Mesendoderm (in vitro differentiated cells): ENCODE measurements at regions not wholly inside any gene's neighbourhood (a gene's known extent, or its start where the extent isn't known, plus 50 kb on each side); places are given as distances from the start of the nearest gene placed in this dataset.

Experiments used
- DNase-seq: peaks from one replicate; pipeline ENCODE4 v3.0.0; 2013
- H2AK5ac ChIP-seq: 2 replicates; pipeline ENCODE4 v1.6.1; 2013; ENCODE audit warnings: low read length, inconsistent platforms
- H2BK120ac ChIP-seq: 2 replicates; pipeline ENCODE4 v1.6.1; 2013; ENCODE audit warnings: low read depth, mild to moderate bottlenecking, low read length, moderate library complexity, mixed read lengths
- H2BK15ac ChIP-seq: replicated peaks from 2 replicates; pipeline ENCODE4 v1.6.1; 2013; ENCODE audit warnings: low read depth, mild to moderate bottlenecking, moderate library complexity
- H2BK5ac ChIP-seq: 2 replicates; pipeline ENCODE4 v1.6.1; 2013; ENCODE audit warnings: low read length, inconsistent platforms
- H3K18ac ChIP-seq: 2 replicates; pipeline ENCODE4 v1.6.1; 2013; ENCODE audit warnings: mild to moderate bottlenecking, low read length, mixed read lengths
- H3K23ac ChIP-seq: one replicate; pipeline ENCODE4 v1.6.1; 2013; ENCODE audit warnings: low read length
- H3K27ac ChIP-seq: 2 replicates; pipeline ENCODE4 v1.5.1; 2013; ENCODE audit warnings: low read depth, mild to moderate bottlenecking, inconsistent platforms, low read length, moderate library complexity
- H3K27me3 ChIP-seq: 2 replicates; pipeline ENCODE4 v1.6.1; 2013; ENCODE audit warnings: low read length, control low read depth, mild to moderate bottlenecking, inconsistent platforms; ENCODE audit not compliant: insufficient read depth, poor library complexity
- H3K36me3 ChIP-seq: 2 replicates; pipeline ENCODE4 v1.6.1; 2013; ENCODE audit warnings: low read length, inconsistent platforms; ENCODE audit not compliant: control insufficient read depth, insufficient read depth
- H3K4ac ChIP-seq: one replicate; pipeline ENCODE4 v1.6.1; 2013; ENCODE audit warnings: low read depth, mild to moderate bottlenecking, low read length, moderate library complexity
- H3K4me1 ChIP-seq: 2 replicates; pipeline ENCODE4 v1.6.1; 2013; ENCODE audit warnings: low read depth, low read length, inconsistent platforms; ENCODE audit not compliant: control insufficient read depth
- H3K4me2 ChIP-seq: 2 replicates; pipeline ENCODE4 v1.6.1; 2013; ENCODE audit warnings: low read length
- H3K4me3 ChIP-seq: 2 replicates; pipeline ENCODE4 v1.5.1; 2013; ENCODE audit warnings: mild to moderate bottlenecking, low read length
- H3K56ac ChIP-seq: one replicate; pipeline ENCODE4 v1.6.1; 2013; ENCODE audit warnings: low read length
- H3K79me1 ChIP-seq: 2 replicates; pipeline ENCODE4 v1.6.1; 2013; ENCODE audit warnings: low read length, inconsistent platforms
- H3K79me2 ChIP-seq: 2 replicates; pipeline ENCODE4 v1.6.1; 2013; ENCODE audit warnings: mild to moderate bottlenecking, low read length; ENCODE audit not compliant: control insufficient read depth, insufficient read depth
- H3K9ac ChIP-seq: 2 replicates; pipeline ENCODE4 v1.6.1; 2013; ENCODE audit warnings: low read length, inconsistent platforms
- H4K5ac ChIP-seq: one replicate; pipeline ENCODE4 v1.6.1; 2013; ENCODE audit warnings: low read length
- H4K8ac ChIP-seq: one replicate; pipeline ENCODE4 v1.6.1; 2013; ENCODE audit warnings: low read depth, mild to moderate bottlenecking, control low read depth, low read length, moderate library complexity
- WGBS: extraction: QIAGEN DNeasy Blood & Tissue Kit; methylation state at CpG from one replicate; pipeline ENCODE4 v1.1.7; 2013; ENCODE audit warnings: low lambda C conversion rate, missing lambda C conversion rate; ENCODE audit not compliant: insufficient coverage; ENCODE audit errors: extremely low coverage; 5-methylcytosine and 5-hydroxymethylcytosine counted together

DNA sequence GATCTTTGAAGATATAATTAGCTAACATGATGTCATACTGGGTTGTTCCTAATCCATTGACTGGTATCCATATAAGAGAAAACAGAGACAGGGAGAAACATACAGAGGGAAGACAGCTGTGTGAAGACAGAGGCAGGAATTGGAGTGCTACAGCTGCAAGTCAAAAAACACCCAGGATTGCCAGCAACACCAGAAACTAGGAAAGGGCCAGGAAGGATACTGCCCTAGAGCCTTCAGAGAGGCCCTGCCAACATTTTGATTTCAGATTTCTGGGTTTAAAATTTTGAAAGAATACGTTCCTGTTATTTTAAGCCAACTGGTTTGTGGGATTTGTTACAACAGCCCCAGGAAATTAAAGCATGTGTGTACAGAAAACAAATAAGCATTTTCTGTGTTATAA, 473.7 kb upstream of the FLRT2 start:
- no peaks in the 10 kb centered on the region for H3K79me1 ChIP-seq

DNA sequence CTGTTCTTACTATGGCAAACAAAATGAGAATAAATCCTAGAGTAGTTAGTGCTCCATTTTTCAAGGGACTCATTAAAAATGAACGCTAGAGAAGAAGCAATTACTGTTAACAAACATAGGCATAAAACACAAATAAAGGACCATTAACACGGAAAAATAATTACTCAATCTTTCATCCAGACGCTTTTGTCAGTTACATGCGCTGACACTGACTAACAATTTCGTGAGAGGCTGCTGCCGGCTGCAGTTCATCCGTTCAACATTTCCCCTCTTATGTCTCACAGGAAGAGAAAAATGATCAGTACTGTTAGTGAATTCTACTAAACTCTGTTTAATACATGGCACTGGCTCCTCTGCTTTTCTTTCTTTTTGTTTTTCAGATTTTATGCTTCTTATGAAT, 472.7 kb upstream of the FLRT2 start:
- Histone ChIP-seq H2AK5ac (no peak overlapping the region), H3K4ac (no peak overlapping the region), H2BK15ac (no peak overlapping the region), H3K4me3 (no peak overlapping the region), H3K56ac (no peak overlapping the region), H3K79me2 (no peaks in the 10 kb centered on the region), H4K5ac (no peak overlapping the region), H3K36me3 (no peaks in the 10 kb centered on the region), H3K4me2 (no peak overlapping the region), H3K27me3 (no peaks in the 10 kb centered on the region), H3K27ac (no peak overlapping the region), H2BK120ac (no peak overlapping the region), H3K23ac (no peak overlapping the region), H3K9ac (no peak overlapping the region), H3K4me1 (no peaks in the 10 kb centered on the region), H4K8ac (no peak overlapping the region), H2BK5ac (no peak overlapping the region), H3K18ac (no peak overlapping the region), H3K79me1 (no peaks in the 10 kb centered on the region)
- WGBS, result no CpG with 5 or more reads among the region's 7 CpGs
- DNase-seq, result no peak

More for the DNA sequence above, 473.7 kb upstream of the FLRT2 start:
- no peak overlapping the region for H3K9ac ChIP-seq
- H3K36me3 ChIP-seq, result no peaks in the 10 kb centered on the region
- H2BK15ac ChIP-seq, result no peak overlapping the region
- no peak overlapping the region for H2AK5ac ChIP-seq
- no peaks in the 10 kb centered on the region for H3K27me3 ChIP-seq
- H3K4ac ChIP-seq, result no peak overlapping the region
- H3K56ac ChIP-seq, result no peak overlapping the region
- no peak overlapping the region for H3K27ac ChIP-seq
- no peak overlapping the region for H2BK5ac ChIP-seq
- H3K18ac ChIP-seq, result no peak overlapping the region
- H4K8ac ChIP-seq, result no peak overlapping the region
- no peak overlapping the region for H3K4me2 ChIP-seq
- H3K4me3 ChIP-seq, result no peak overlapping the region
- H3K4me1 ChIP-seq, result no peaks in the 10 kb centered on the region
- no peaks in the 10 kb centered on the region for H3K79me2 ChIP-seq
- H4K5ac ChIP-seq, result no peak overlapping the region
- no peak overlapping the region for H3K23ac ChIP-seq
- DNase-seq, result no peak
- no CpG with 5 or more reads among the region's 1 CpG for WGBS
- no peak overlapping the region for H2BK120ac ChIP-seq

DNA sequence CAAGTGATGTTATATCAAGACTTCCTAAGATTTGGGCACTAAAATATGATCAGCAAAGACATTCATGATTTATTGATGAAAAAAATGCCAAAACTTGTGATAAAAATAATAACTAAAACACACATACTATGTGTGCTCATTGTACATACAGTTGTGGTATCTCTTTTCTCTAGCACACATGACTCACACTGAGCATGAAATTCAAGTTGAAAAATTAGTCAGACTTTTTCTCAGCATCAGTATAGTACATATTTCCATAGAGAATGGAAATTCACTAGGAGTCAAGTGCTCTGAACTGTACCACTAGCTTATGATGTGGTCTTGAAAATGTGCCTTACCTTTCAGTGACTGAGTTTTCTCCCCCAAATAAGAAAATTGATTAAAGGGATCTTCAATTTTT, 471.8 kb upstream of the FLRT2 start:
- Histone ChIP-seq H2BK120ac (no peak overlapping the region), H4K5ac (no peak overlapping the region), H2BK15ac (no peak overlapping the region), H3K23ac (no peak overlapping the region), H3K4me2 (no peak overlapping the region), H2AK5ac (no peak overlapping the region), H3K27me3 (no peaks in the 10 kb centered on the region), H3K36me3 (no peaks in the 10 kb centered on the region), H3K4ac (no peak overlapping the region), H2BK5ac (no peak overlapping the region), H3K79me1 (no peaks in the 10 kb centered on the region), H4K8ac (no peak overlapping the region), H3K56ac (no peak overlapping the region), H3K4me1 (no peaks in the 10 kb centered on the region), H3K27ac (no peak overlapping the region), H3K4me3 (no peak overlapping the region), H3K18ac (no peak overlapping the region), H3K79me2 (no peaks in the 10 kb centered on the region), H3K9ac (no peak overlapping the region)
- DNase-seq, result no peak

DNA sequence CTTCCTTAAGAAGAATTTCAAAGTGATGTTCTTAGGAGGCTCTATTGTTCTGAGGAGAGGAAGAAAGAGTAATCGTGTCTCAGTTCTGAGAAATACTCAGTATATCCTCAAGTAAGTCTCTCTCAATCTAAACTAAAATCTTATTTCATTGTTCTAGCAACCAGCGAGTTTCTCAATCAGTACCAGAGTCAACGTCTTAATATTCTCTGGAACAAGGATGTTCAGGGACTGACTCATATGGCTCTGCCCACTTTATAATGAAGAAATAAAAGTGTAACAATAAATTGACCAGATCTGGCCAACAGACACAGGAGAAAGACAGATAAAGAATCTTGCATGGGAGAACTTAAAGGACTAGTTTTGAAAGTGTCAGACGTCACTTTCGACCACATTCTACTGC, 469.8 kb upstream of the FLRT2 start:
- Histone ChIP-seq H3K9ac (no peak overlapping the region), H3K79me2 (no peaks in the 10 kb centered on the region)
- no CpG with 5 or more reads among the region's 5 CpGs for WGBS

DNA sequence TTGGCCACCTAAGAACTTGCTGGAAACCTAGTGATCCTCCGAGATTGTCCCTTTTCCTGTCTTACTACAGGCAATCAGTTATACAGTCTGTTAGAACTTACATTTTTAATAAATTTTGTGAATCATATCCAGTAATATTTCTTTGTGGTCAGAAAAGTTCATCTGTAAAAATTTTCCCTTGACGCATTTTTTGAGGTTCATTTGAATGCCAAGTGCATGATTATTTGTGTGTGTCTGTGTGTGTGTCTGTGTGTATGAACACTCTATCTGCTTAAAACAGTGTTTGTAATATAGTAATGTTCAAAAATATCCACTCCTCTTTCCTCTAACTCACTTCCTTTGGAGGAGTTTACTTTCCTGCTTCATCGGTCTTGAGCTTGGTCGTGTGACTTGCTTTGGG, 468.7 kb upstream of the FLRT2 start:
- no peaks in the 10 kb centered on the region for H3K79me1 ChIP-seq
- no peak overlapping the region for H3K9ac ChIP-seq
- no peak overlapping the region for H3K4me2 ChIP-seq
- H3K4me3 ChIP-seq, result no peak overlapping the region
- no peak overlapping the region for H3K56ac ChIP-seq
- no peak overlapping the region for H3K4ac ChIP-seq
- H3K4me1 ChIP-seq, result no peaks in the 10 kb centered on the region
- H3K18ac ChIP-seq, result no peak overlapping the region
- no peak overlapping the region for H2BK5ac ChIP-seq
- WGBS, result no CpG with 5 or more reads among the region's 4 CpGs
- H3K27ac ChIP-seq, result no peak overlapping the region
- H2BK120ac ChIP-seq, result no peak overlapping the region
- no peak overlapping the region for H2BK15ac ChIP-seq
- no peak overlapping the region for H3K23ac ChIP-seq
- H3K36me3 ChIP-seq, result no peaks in the 10 kb centered on the region
- H3K27me3 ChIP-seq, result no peaks in the 10 kb centered on the region
- H4K5ac ChIP-seq, result no peak overlapping the region
- H4K8ac ChIP-seq, result no peak overlapping the region
- no peak overlapping the region for H2AK5ac ChIP-seq
- no peaks in the 10 kb centered on the region for H3K79me2 ChIP-seq
- DNase-seq, result no peak

More for the DNA sequence above, 469.8 kb upstream of the FLRT2 start:
- no peaks in the 10 kb centered on the region for H3K79me1 ChIP-seq
- H3K56ac ChIP-seq, result no peak overlapping the region
- no peak overlapping the region for H2BK120ac ChIP-seq
- H3K36me3 ChIP-seq, result no peaks in the 10 kb centered on the region
- H3K23ac ChIP-seq, result no peak overlapping the region
- no peak overlapping the region for H4K5ac ChIP-seq
- H3K18ac ChIP-seq, result no peak overlapping the region
- no peaks in the 10 kb centered on the region for H3K27me3 ChIP-seq
- no peak overlapping the region for H3K4me3 ChIP-seq
- H3K27ac ChIP-seq, result no peak overlapping the region
- no peak overlapping the region for H2AK5ac ChIP-seq
- no peak for DNase-seq
- no peak overlapping the region for H3K4ac ChIP-seq
- no peak overlapping the region for H2BK15ac ChIP-seq
- no peaks in the 10 kb centered on the region for H3K4me1 ChIP-seq
- H4K8ac ChIP-seq, result no peak overlapping the region
- no peak overlapping the region for H2BK5ac ChIP-seq
- no peak overlapping the region for H3K4me2 ChIP-seq

DNA sequence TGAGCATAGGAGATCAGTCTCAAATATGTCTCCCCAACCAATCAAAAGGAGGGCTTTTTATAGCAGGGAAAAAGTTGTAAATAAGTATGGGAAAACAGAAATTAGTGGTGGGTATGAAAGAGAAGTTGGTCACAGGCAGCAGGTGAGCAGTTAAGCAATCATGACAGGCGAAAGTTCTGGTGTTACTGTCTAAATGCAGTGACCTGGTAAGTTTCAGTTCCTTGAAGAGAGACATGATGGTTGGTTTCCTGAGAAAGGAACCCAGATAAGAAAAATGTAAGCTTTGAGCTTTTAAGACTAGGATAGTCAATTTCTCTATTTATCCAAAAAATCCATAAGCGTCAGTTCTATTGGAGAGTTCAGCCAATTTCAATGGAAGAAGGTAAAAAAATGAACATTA, 466.2 kb upstream of the FLRT2 start:
- no peak overlapping the region for H3K23ac ChIP-seq
- H2BK120ac ChIP-seq, result no peak overlapping the region
- H3K56ac ChIP-seq, result no peak overlapping the region
- WGBS, result no CpG with 5 or more reads among the region's 2 CpGs
- H4K5ac ChIP-seq, result no peak overlapping the region
- no peaks in the 10 kb centered on the region for H3K4me1 ChIP-seq
- no peaks in the 10 kb centered on the region for H3K36me3 ChIP-seq
- no peak overlapping the region for H2BK5ac ChIP-seq
- H3K27me3 ChIP-seq, result no peaks in the 10 kb centered on the region
- no peak overlapping the region for H3K18ac ChIP-seq
- no peak overlapping the region for H3K4ac ChIP-seq
- no peaks in the 10 kb centered on the region for H3K79me1 ChIP-seq
- H4K8ac ChIP-seq, result no peak overlapping the region
- no peak overlapping the region for H3K27ac ChIP-seq
- no peak for DNase-seq
- no peak overlapping the region for H3K4me3 ChIP-seq
- no peak overlapping the region for H3K4me2 ChIP-seq
- no peak overlapping the region for H3K9ac ChIP-seq
- H2BK15ac ChIP-seq, result no peak overlapping the region
- no peaks in the 10 kb centered on the region for H3K79me2 ChIP-seq
- H2AK5ac ChIP-seq, result no peak overlapping the region
